ENCODE measurements at regions not wholly inside any gene's neighbourhood (a gene's known extent, or its start where the extent isn't known, plus 50 kb on each side); places are given as distances from the start of the nearest gene placed in this dataset.

GRCh38 chr12:24069532-24070395 is 120.3 kb upstream of the SOX5 start:
- DNase-seq: peak; percentile 60

- DNase-seq: no peak
Observed at GRCh38 chr12:24066865-24067264, 117.4 kb upstream of the SOX5 start.

GRCh38 chr12:24066097-24066496 is 116.6 kb upstream of the SOX5 start:
- no peak for DNase-seq

- DNase-seq: no peak
Observed at GRCh38 chr12:24062642-24063245, 113.3 kb upstream of the SOX5 start.

- DNase-seq: no peak
Observed at GRCh38 chr12:24060089-24060488, 110.6 kb upstream of the SOX5 start.

- no peak for DNase-seq
Observed at GRCh38 chr12:24057920-24058476, 108.5 kb upstream of the SOX5 start.

- no peak for DNase-seq
Observed at GRCh38 chr12:24055747-24056146, 106.3 kb upstream of the SOX5 start.

- no peak for DNase-seq
Observed at GRCh38 chr12:24054416-24054815, 104.9 kb upstream of the SOX5 start.

GRCh38 chr12:24049728-24050127 is 100.3 kb upstream of the SOX5 start:
- DNase-seq: no peak

- DNase-seq: no peak
Observed at GRCh38 chr12:24049101-24049500, 99.6 kb upstream of the SOX5 start.

GRCh38 chr12:24048446-24048845 is 99.0 kb upstream of the SOX5 start:
- DNase-seq: no peak

GRCh38 chr12:24047326-24047725 is 97.9 kb upstream of the SOX5 start:
- no peak for DNase-seq

- peak; percentile 24 for DNase-seq
Observed at GRCh38 chr12:24045816-24046257, 96.4 kb upstream of the SOX5 start.

- no peak for DNase-seq
Observed at GRCh38 chr12:24044941-24045703, 95.7 kb upstream of the SOX5 start.

GRCh38 chr12:24042651-24043050 is 93.2 kb upstream of the SOX5 start:
- no peak for DNase-seq

GRCh38 chr12:24039113-24039525 is 89.6 kb upstream of the SOX5 start:
- DNase-seq: no peak

- no peak for DNase-seq
Observed at GRCh38 chr12:24038211-24038997, 88.9 kb upstream of the SOX5 start.

GRCh38 chr12:24036438-24037216 is 87.2 kb upstream of the SOX5 start:
- DNase-seq: no peak

GRCh38 chr12:24034894-24035293 is 85.4 kb upstream of the SOX5 start:
- DNase-seq: no peak

GRCh38 chr12:24034160-24034559 is 84.7 kb upstream of the SOX5 start:
- peak; percentile 50 for DNase-seq

GRCh38 chr12:24027352-24027751 is 77.9 kb upstream of the SOX5 start:
- DNase-seq: no peak
